ENCODE measurements at regions not wholly inside any gene's neighbourhood (a gene's known extent, or its start where the extent isn't known, plus 50 kb on each side); places are given as distances from the start of the nearest gene placed in this dataset.

GRCh38 chr11:104795501-104796213, 102.6 kb downstream of the CASP12 start:
- no peak for TF ChIP-seq GATA2 (IDR thresholded peaks at IDR 0.05; ENCODE audit: low read depth, low read length)
- no peak for TF ChIP-seq GATA3 (IDR thresholded peaks at IDR 0.05; ENCODE audit: low read depth, low read length)
